Right lobe of liver (tissue), 6 donors: ENCODE measurements at regions not wholly inside any gene's neighbourhood (a gene's known extent, or its start where the extent isn't known, plus 50 kb on each side); places are given as distances from the start of the nearest gene placed in this dataset.
A peak's percentile ranks its signal among the peaks of the same experiment; 100 is the strongest.

ENCODE experiments used
- ATAC-seq, 4 donors: fragments of 200-7000 bp; cut with Tn5 transposase; one replicate each; pipeline ENCODE4 v1.9.1; 2020; ENCODE audit warnings: mild to moderate bottlenecking in 4 of 4, moderate library complexity in 4 of 4
- DNase-seq, 3 donors: peaks; one replicate each; pipeline ENCODE4 v3.0.0-alpha.2; 2020
- H3K27ac ChIP-seq, 3 donors: fragments of 200-600 bp; one replicate each; pipeline ENCODE4 v1.8.0; 2022
- H3K27me3 ChIP-seq, 2 donors: fragments of 200-600 bp; one replicate each; pipeline ENCODE4 v1.8.0; 2022
- H3K36me3 ChIP-seq, 4 donors: fragments of 200-600 bp; sonication (generic) in 1 of 4; one replicate each; pipeline versions ENCODE4 v1.5.1 to v1.8.0; 2017 to 2022; ENCODE audit warnings: control low read depth in 1 of 4
- H3K4me1 ChIP-seq, 4 donors: fragments of 200-600 bp; sonication (generic) in 1 of 4; one replicate each; pipeline versions ENCODE4 v1.5.1 to v1.8.0; 2017 to 2022; ENCODE audit warnings: control low read depth in 1 of 4
- H3K4me3 ChIP-seq, 3 donors: fragments of 200-600 bp; one replicate each; pipeline ENCODE4 v1.8.0; 2022
- H3K9me3 ChIP-seq, 4 donors: fragments of 200-600 bp; sonication (generic) in 1 of 4; one replicate each; pipeline versions ENCODE4 v1.5.1 to v1.8.0; 2017 to 2022; ENCODE audit warnings: control low read depth in 1 of 4
- POLR2A ChIP-seq: fragments of 450-650 bp; IDR thresholded peaks from one replicate; pipeline ENCODE4 v1.6.1; 2017; ENCODE audit warnings: antibody characterized with exemption, mild to moderate bottlenecking
- WGBS: methylation state at CpG from one replicate; pipeline ENCODE4 v1.1.6; 2018; ENCODE audit warnings: low coverage, low lambda C conversion rate; ENCODE audit not compliant: insufficient coverage; ENCODE audit errors: missing lambda C conversion rate; 5-methylcytosine and 5-hydroxymethylcytosine counted together
- intact Hi-C, 2 donors: fragments of 100-400 bp; cut with DNase I; formaldehyde crosslinking; loops; one replicate each; pipeline versions ENCODE4 v1.11.2 to v1.14.1; 2022
- TF ChIP-seq, protein P1 (sequence below), 4 donors: fragments of 200-600 bp in 3 of 4; fragments of 450-650 bp in 1 of 4; IDR thresholded peaks; one replicate each; pipeline versions ENCODE4 v1.5.1 to v1.8.0; 2016 to 2022; ENCODE audit warnings: antibody characterized with exemption in 4 of 4, mild to moderate bottlenecking in 2 of 4
- donor health status: DM: no; HTN: yes; CAD: no.
- donor health status: DM: no; HTN: no; CAD: no.
- donor health status: DM: no; HTN: no; CAD: no.
- donor health status: DM: no; HTN: yes; CAD: no.
- donor health status: DM: no; HTN: yes; CAD: no.

DNA sequence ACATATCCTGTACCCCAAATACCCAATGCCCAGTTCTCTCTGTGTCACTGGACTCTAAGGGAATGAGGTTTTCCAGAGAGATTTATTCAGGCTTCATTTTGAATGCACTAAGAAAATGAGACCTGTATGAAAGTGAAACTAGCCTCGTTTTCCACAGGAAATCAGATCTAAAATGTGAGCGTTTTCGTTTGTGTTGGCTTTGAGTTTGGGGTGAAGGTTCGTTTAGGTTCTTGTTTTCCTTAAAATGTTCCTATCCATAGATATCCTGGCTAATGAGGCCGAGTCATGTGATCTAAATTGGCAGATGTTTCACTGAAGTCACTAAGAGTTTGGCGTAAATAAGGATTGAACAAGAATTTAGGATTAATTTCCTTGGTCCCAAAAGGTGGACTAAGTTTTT, 90.9 kb upstream of the BMPER start:
- TF ChIP-seq, protein P1, sequence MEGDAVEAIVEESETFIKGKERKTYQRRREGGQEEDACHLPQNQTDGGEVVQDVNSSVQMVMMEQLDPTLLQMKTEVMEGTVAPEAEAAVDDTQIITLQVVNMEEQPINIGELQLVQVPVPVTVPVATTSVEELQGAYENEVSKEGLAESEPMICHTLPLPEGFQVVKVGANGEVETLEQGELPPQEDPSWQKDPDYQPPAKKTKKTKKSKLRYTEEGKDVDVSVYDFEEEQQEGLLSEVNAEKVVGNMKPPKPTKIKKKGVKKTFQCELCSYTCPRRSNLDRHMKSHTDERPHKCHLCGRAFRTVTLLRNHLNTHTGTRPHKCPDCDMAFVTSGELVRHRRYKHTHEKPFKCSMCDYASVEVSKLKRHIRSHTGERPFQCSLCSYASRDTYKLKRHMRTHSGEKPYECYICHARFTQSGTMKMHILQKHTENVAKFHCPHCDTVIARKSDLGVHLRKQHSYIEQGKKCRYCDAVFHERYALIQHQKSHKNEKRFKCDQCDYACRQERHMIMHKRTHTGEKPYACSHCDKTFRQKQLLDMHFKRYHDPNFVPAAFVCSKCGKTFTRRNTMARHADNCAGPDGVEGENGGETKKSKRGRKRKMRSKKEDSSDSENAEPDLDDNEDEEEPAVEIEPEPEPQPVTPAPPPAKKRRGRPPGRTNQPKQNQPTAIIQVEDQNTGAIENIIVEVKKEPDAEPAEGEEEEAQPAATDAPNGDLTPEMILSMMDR (IDR thresholded peaks at IDR 0.05), result no peak
- no peak for TF ChIP-seq POLR2A
- Histone ChIP-seq H3K4me3 (peak overlapping the region in 1 of 3 donors; percentile 7), H3K36me3 (no peaks in the 10 kb centered on the region), H3K27ac (peak overlapping the region; percentile 10 to 55 (median 31)), H3K9me3 (no peaks in the 10 kb centered on the region), H3K4me1 (no peaks in the 10 kb centered on the region), H3K27me3 (no peaks in the 10 kb centered on the region)
- no peak for DNase-seq
- intact Hi-C loops, result no loop called here
- 22% methylated on average over 6 of the region's 6 CpGs for WGBS
- ATAC-seq, result peak in 2 of 4 donors; percentile 22 to 59

DNA sequence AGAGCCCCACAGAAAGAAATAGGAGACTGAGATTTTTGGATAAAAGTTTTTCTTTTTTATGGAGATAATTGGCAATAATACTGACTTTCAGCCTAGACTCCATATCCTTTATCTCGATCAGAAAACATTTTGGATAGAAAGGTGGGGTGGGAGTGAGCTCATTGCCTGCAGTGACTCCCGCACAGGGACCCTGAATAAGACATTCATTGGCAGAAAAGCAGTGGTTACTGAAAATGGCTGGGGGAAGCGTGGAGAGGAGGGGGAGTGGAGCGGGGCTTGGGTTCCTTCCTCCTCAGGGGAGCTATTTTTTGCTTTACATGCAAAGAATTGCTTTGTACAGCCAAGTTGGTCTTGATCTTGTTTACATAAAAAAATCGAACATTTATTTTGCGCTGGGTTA, 90.4 kb upstream of the BMPER start:
- Histone ChIP-seq H3K4me1 (no peaks in the 10 kb centered on the region), H3K27ac (peak overlapping the region; percentile 10 to 55 (median 31)), H3K4me3 (no peak overlapping the region), H3K9me3 (no peaks in the 10 kb centered on the region), H3K36me3 (no peaks in the 10 kb centered on the region), H3K27me3 (no peaks in the 10 kb centered on the region)
- TF ChIP-seq, protein P1 (IDR thresholded peaks at IDR 0.05), result no peak
- no peak for TF ChIP-seq POLR2A
- WGBS, result 49% methylated on average over 6 of the region's 6 CpGs
- intact Hi-C loops, result no loop called here
- DNase-seq (no peak), ATAC-seq (peak in 1 of 4 donors; percentile 40)

DNA sequence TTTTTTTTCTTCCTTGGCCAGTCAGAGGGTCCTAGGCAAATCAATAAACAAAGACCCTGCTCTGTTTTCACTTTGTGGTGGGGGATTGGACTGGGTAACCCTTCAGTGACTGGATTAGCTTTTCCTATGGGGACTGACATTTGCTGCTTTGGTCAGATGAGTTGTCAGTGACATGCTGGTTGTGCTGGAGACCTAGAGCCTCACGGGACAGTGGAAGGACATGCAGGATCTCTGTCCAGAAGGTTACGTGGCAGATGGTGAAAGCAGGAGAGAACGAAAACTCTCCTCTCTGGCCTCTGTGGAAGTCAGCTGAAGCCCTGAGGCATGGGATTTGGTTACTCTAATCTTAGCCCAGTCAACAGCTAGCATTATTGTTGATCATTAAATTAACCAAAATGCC, 90.0 kb upstream of the BMPER start:
- Histone ChIP-seq H3K9me3 (no peaks in the 10 kb centered on the region), H3K27ac (no peak overlapping the region), H3K4me1 (no peaks in the 10 kb centered on the region), H3K4me3 (no peak overlapping the region), H3K27me3 (no peaks in the 10 kb centered on the region), H3K36me3 (no peaks in the 10 kb centered on the region)
- peak in 1 of 4 donors; percentile 29 for ATAC-seq
- intact Hi-C loops, result no loop called here
- WGBS, result 57% methylated on average over 1 of the region's 3 CpGs
- TF ChIP-seq, protein P1 (IDR thresholded peaks at IDR 0.05), result no peak
- no peak for DNase-seq

DNA sequence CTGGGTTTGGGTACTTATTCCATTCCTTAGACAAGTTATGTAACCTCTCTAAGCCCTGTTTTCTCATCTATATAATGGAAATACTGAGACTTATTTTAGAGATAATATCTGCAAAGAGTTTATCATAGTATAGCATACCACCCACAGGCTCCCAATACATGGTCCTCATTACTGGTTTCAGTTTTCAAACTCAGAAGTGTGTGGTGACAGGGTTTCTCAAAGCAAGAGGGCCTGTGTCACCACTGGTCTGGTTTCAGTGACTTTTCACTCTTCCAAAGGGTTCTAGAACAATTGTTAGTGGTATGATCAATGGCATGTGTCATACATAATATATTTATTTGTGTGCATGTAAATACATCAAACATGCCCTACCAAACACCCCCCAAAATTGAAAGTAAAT, 89.2 kb upstream of the BMPER start:
- intact Hi-C loops, result no loop called here
- no peak for DNase-seq
- TF ChIP-seq POLR2A, result no peak
- TF ChIP-seq, protein P1 (IDR thresholded peaks at IDR 0.05), result no peak

DNA sequence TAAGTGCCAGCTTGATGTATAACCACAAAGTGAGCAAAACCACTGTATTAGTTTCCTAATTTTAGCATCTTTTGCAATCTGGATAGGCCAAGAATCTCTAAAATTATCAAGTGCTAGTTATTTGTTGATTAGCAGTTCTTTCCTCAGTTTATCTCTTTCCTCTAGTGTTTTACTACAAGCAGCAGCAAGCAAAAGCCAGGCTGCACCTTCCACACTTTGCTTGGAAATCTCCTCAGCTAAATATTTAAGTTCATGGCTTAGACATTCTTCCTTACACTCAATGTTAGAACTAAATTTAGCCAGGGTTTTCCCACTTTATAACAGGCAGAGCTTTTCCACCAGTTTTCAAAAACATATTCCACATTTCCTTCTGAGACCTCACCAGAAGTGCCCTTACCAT, 85.7 kb upstream of the BMPER start:
- intact Hi-C loops, result no loop called here
- H3K9me3 ChIP-seq, result no peaks in the 10 kb centered on the region
- DNase-seq (no peak), ATAC-seq (no peak)
- H3K4me1 ChIP-seq, result no peaks in the 10 kb centered on the region
- no peak overlapping the region for H3K27ac ChIP-seq
- no peaks in the 10 kb centered on the region for H3K27me3 ChIP-seq
- H3K4me3 ChIP-seq, result no peak overlapping the region
- TF ChIP-seq, protein P1 (IDR thresholded peaks at IDR 0.05), result no peak
- no peak for TF ChIP-seq POLR2A
- H3K36me3 ChIP-seq, result no peaks in the 10 kb centered on the region

More for the DNA sequence above, 89.2 kb upstream of the BMPER start:
- no peak for ATAC-seq
- H3K4me3 ChIP-seq, result no peak overlapping the region
- H3K4me1 ChIP-seq, result no peaks in the 10 kb centered on the region
- H3K27ac ChIP-seq, result no peak overlapping the region
- no peaks in the 10 kb centered on the region for H3K9me3 ChIP-seq
- H3K36me3 ChIP-seq, result no peaks in the 10 kb centered on the region
- H3K27me3 ChIP-seq, result no peaks in the 10 kb centered on the region
